ENCODE measurements at regions not wholly inside any gene's neighbourhood (a gene's known extent, or its start where the extent isn't known, plus 50 kb on each side); places are given as distances from the start of the nearest gene placed in this dataset.

- no peak for TF ChIP-seq CTCF (IDR thresholded peaks at IDR 0.05)
- no peak for TF ChIP-seq POLR2A (IDR thresholded peaks at IDR 0.05)
Measured at GRCh38 chr2:16134436-16135165, 194.3 kb downstream of the MYCN start.
